Caco-2 (cell line): ENCODE measurements at regions not wholly inside any gene's neighbourhood (a gene's known extent, or its start where the extent isn't known, plus 50 kb on each side); places are given as distances from the start of the nearest gene placed in this dataset.

ENCODE experiments used
- BruUV-seq: library from RNA; stranded (reverse); fragments of 400-500 nt; replicated peaks from 2 replicates; lab custom pipeline; 2021; lab: Mats Ljungman, UMichigan
- CTCF ChIA-PET: fragments of 300-600 bp; sonication (Branson Sonifier 250); formaldehyde crosslinking; loops from one replicate; lab custom pipeline; 2022; ENCODE audit warnings: antibody characterized with exemption; lab: Charles Lee
- POLR2A ChIA-PET: fragments of 300-600 bp; sonication (Branson Sonifier 250); formaldehyde crosslinking; loops from one replicate; lab custom pipeline; 2022; ENCODE audit warnings: antibody characterized with exemption; lab: Charles Lee
- DNase-seq, 2 experiments: peaks; one replicate each; pipeline versions ENCODE4 v3.0.0 to v3.0.0-alpha.2; 2020 to 2022
- H3K27me3 ChIP-seq: replicated peaks from 2 replicates; pipeline ENCODE4 v1.6.0; 2011; ENCODE audit warnings: low read length; ENCODE audit not compliant: control insufficient read depth, insufficient read depth
- H3K36me3 ChIP-seq: 2 replicates; pipeline ENCODE4 v1.5.1; 2011; ENCODE audit warnings: low read length; ENCODE audit not compliant: control insufficient read depth, insufficient read depth
- H3K4me1 ChIP-seq: fragments of 250-450 bp; sonication (Bioruptor Pico); 2 replicates; pipeline ENCODE4 v1.5.1; 2020; ENCODE audit warnings: mild to moderate bottlenecking
- H3K4me3 ChIP-seq: 2 replicates; pipeline ENCODE4 v1.5.1; 2011; ENCODE audit warnings: low read depth, mild to moderate bottlenecking, control low read depth, low read length
- H3K9me3 ChIP-seq: fragments of 250-450 bp; sonication (Bioruptor Pico); 2 replicates; pipeline ENCODE4 v1.5.1; 2020; ENCODE audit warnings: mild to moderate bottlenecking, moderate library complexity
- H3K27ac Mint-ChIP-seq: one replicate; pipeline ENCODE4 v1.8.0; 2022; ENCODE audit warnings: mixed read lengths; ENCODE audit not compliant: unreplicated experiment
- H3K27me3 Mint-ChIP-seq: one replicate; pipeline ENCODE4 v1.8.0; 2022; ENCODE audit warnings: mixed read lengths; ENCODE audit not compliant: insufficient read depth, unreplicated experiment
- H3K36me3 Mint-ChIP-seq: one replicate; pipeline ENCODE4 v1.8.0; 2022; ENCODE audit warnings: mild to moderate bottlenecking, mixed read lengths; ENCODE audit not compliant: insufficient read depth, unreplicated experiment
- H3K4me1 Mint-ChIP-seq: one replicate; pipeline ENCODE4 v1.8.0; 2022; ENCODE audit warnings: low read depth, mixed read lengths; ENCODE audit not compliant: unreplicated experiment
- H3K4me3 Mint-ChIP-seq: one replicate; pipeline ENCODE4 v1.8.0; 2022; ENCODE audit warnings: mild to moderate bottlenecking, moderate library complexity, mixed read lengths; ENCODE audit not compliant: unreplicated experiment
- H3K9me3 Mint-ChIP-seq: one replicate; pipeline ENCODE4 v1.8.0; 2022; ENCODE audit warnings: mixed read lengths; ENCODE audit not compliant: unreplicated experiment
- intact Hi-C: fragments of 100-400 bp; cut with micrococcal nuclease; formaldehyde crosslinking; loops from one replicate; pipeline ENCODE4 v1.10.0; 2022; ENCODE audit not compliant: unreplicated experiment
- TF ChIP-seq, protein P1 (sequence below), 2 experiments: fragments of 200-600 bp in 1 of 2; IDR thresholded peaks; 1 replicate in 1 of 2; 2 replicates in 1 of 2; pipeline versions ENCODE4 v1.5.1 to v1.8.0; 2011 to 2022; ENCODE audit warnings: antibody characterized with exemption in 1 of 2, control low read depth in 1 of 2, inconsistent platforms in 1 of 2, low read depth in 1 of 2, low read length in 1 of 2, mild to moderate bottlenecking in 1 of 2, moderate library complexity in 1 of 2; ENCODE audit not compliant: insufficient read depth in 1 of 2, severe bottlenecking in 1 of 2, unreplicated experiment in 1 of 2

DNA sequence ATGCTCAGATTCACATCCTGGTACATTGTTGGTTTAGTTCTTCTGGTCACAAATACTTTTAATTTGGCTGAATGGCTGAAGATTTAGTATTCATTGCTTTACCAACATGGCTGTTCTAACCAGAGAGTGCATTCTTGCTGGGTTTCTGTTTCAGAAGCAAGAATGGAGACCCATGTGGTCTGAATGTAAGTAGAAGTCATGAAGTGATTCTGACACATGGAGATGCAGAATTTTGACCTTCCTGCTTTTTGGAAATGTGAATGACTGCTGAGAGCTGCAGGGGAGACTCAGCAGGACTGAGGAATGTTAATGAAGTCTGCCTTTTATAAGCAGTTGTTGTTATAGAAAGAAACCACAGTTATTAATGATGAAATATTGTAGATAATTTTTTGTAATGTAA, 576.1 kb upstream of the MARCKS start:
- H3K27ac Mint-ChIP-seq: no peak overlapping the region
- no peak for DNase-seq
- no peaks in the 10 kb centered on the region for H3K4me1 Mint-ChIP-seq
- no TSS peak for BruUV-seq
- TF ChIP-seq, protein P1, sequence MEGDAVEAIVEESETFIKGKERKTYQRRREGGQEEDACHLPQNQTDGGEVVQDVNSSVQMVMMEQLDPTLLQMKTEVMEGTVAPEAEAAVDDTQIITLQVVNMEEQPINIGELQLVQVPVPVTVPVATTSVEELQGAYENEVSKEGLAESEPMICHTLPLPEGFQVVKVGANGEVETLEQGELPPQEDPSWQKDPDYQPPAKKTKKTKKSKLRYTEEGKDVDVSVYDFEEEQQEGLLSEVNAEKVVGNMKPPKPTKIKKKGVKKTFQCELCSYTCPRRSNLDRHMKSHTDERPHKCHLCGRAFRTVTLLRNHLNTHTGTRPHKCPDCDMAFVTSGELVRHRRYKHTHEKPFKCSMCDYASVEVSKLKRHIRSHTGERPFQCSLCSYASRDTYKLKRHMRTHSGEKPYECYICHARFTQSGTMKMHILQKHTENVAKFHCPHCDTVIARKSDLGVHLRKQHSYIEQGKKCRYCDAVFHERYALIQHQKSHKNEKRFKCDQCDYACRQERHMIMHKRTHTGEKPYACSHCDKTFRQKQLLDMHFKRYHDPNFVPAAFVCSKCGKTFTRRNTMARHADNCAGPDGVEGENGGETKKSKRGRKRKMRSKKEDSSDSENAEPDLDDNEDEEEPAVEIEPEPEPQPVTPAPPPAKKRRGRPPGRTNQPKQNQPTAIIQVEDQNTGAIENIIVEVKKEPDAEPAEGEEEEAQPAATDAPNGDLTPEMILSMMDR (IDR thresholded peaks at IDR 0.05; ENCODE audit: insufficient read depth in 1 of 2, low read depth in 1 of 2, low read length in 1 of 2, severe bottlenecking in 1 of 2, unreplicated experiment in 1 of 2): no peak
- H3K9me3 Mint-ChIP-seq: peaks cover 18% of the 10 kb centered on the region
- no peaks in the 10 kb centered on the region for H3K27me3 Mint-ChIP-seq
- H3K27me3 ChIP-seq: no peaks in the 10 kb centered on the region
- no peak overlapping the region for H3K4me3 ChIP-seq
- H3K9me3 ChIP-seq: no peaks in the 10 kb centered on the region; the same call in 1 of the 2 replicates
- H3K36me3 Mint-ChIP-seq: no peaks in the 10 kb centered on the region
- CTCF ChIA-PET: no interaction called here
- no peaks in the 10 kb centered on the region for H3K4me1 ChIP-seq
- POLR2A ChIA-PET: no interaction called here
- H3K36me3 ChIP-seq: no peaks in the 10 kb centered on the region
- intact Hi-C loops: no loop called here
- H3K4me3 Mint-ChIP-seq: no peak overlapping the region

DNA sequence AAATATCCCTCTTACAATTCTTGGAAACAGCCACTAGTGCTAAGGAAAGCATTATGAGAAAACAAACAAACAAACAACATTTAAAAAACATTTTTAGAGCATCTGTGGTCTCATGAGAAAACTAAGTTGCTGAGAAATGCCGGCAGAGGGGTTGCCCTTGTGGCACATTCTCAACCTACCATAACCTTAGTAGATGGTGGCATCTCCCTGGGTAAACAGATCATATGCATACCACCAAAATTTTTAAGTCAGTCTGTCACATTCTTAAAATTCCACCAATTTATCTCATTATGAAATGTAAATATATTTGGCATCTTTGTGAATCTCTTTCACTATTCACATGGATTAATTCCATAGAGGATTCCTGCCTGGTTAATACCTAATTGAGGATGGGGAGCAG, 575.7 kb upstream of the MARCKS start:
- no peaks in the 10 kb centered on the region for H3K36me3 ChIP-seq
- CTCF ChIA-PET: no interaction called here
- H3K4me3 ChIP-seq: no peak overlapping the region
- POLR2A ChIA-PET: no interaction called here
- H3K4me3 Mint-ChIP-seq: no peak overlapping the region
- no peaks in the 10 kb centered on the region for H3K4me1 Mint-ChIP-seq
- no peaks in the 10 kb centered on the region for H3K4me1 ChIP-seq
- no peak overlapping the region for H3K27ac Mint-ChIP-seq
- H3K27me3 ChIP-seq: no peaks in the 10 kb centered on the region
- H3K36me3 Mint-ChIP-seq: no peaks in the 10 kb centered on the region
- DNase-seq: no peak
- intact Hi-C loops: no loop called here
- H3K9me3 ChIP-seq: no peaks in the 10 kb centered on the region; the same call in 1 of the 2 replicates
- no peaks in the 10 kb centered on the region for H3K27me3 Mint-ChIP-seq
- TF ChIP-seq, protein P1 (IDR thresholded peaks at IDR 0.05; ENCODE audit: insufficient read depth in 1 of 2, low read depth in 1 of 2, low read length in 1 of 2, severe bottlenecking in 1 of 2, unreplicated experiment in 1 of 2): no peak
- H3K9me3 Mint-ChIP-seq: peaks cover 18% of the 10 kb centered on the region
- BruUV-seq: no TSS peak

DNA sequence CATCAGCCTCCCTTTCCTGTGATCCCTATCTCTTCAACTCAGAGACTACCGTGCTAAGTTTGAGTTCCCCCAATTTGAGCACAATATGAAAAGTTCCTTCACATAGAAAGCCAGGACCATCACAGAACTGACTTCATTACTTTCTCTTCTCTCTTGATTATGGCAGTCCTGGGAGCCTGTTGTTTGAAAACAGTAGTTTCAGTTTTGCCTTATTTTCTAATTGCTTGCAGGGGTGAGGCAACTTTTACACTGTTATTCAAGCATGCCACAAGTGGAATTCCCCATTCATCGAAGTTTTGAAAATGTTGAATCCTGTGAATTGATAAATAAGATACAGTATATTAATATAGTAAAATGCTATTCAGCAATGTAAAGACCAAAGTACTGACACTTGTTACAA, 569.7 kb upstream of the MARCKS start:
- no TSS peak for BruUV-seq
- intact Hi-C loops: no loop called here
- no peaks in the 10 kb centered on the region for H3K4me1 Mint-ChIP-seq
- H3K9me3 Mint-ChIP-seq: peaks cover 18% of the 10 kb centered on the region
- no peaks in the 10 kb centered on the region for H3K27me3 Mint-ChIP-seq
- POLR2A ChIA-PET: no interaction called here
- DNase-seq: no peak
- no peak overlapping the region for H3K4me3 Mint-ChIP-seq
- Histone ChIP-seq H3K9me3 (no peaks in the 10 kb centered on the region), H3K27me3 (no peaks in the 10 kb centered on the region), H3K4me1 (no peaks in the 10 kb centered on the region), H3K4me3 (no peak overlapping the region), H3K36me3 (no peaks in the 10 kb centered on the region)
- TF ChIP-seq, protein P1 (IDR thresholded peaks at IDR 0.05; ENCODE audit: insufficient read depth in 1 of 2, low read depth in 1 of 2, low read length in 1 of 2, severe bottlenecking in 1 of 2, unreplicated experiment in 1 of 2): no peak
- no peaks in the 10 kb centered on the region for H3K36me3 Mint-ChIP-seq
- no peak overlapping the region for H3K27ac Mint-ChIP-seq
- CTCF ChIA-PET: no interaction called here
